ENCODE measurements at regions not wholly inside any gene's neighbourhood (a gene's known extent, or its start where the extent isn't known, plus 50 kb on each side); places are given as distances from the start of the nearest gene placed in this dataset.

DNA sequence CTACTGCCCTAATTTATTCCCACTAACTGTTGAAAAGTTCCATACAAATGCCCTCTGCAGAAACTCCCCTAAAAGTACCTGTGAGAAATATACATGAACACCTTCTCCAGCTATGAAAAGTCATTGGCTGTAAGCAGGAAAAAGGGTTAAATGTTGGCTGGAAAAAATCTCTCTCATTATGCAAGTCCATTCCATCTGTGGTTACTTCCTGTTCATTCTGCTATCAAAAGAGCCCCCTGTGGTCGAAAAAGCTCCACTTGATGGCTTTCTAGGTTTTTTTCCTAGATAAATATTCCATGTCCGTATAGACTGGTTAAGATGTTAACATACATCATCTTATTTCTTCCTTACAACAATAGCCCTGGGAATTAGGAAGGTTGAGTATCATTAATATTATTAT, 56.2 kb upstream of the AKAP13 start:
- H2AFZ ChIP-seq (ENCODE audit: low read depth) = no peak overlapping the region
- no peak overlapping the region for H3K4me3 ChIP-seq (ENCODE audit: low read depth in 2 of 2, low read length in 1 of 2)
- no peaks in the 10 kb centered on the region for H3K27me3 ChIP-seq (ENCODE audit: insufficient read depth)
- DNase-seq = no peak
- H3F3A ChIP-seq (replicated peaks; ENCODE audit: insufficient read depth) = peaks cover 3% of the 10 kb centered on the region
- H3K4me2 ChIP-seq = no peak overlapping the region
- no peaks in the 10 kb centered on the region for H3K36me3 ChIP-seq (replicated peaks in 1 of 2; ENCODE audit: control insufficient read depth in 1 of 2, insufficient read depth in 2 of 2, low read length in 1 of 2)
- CTCF ChIA-PET = interaction anchor here (0.9 to 1.5 kb wide), 2 partner anchors 28 to 278 kb away, joined by 3 to 5 read pairs; no protein-coding TSS in a partner anchor
- no peaks in the 10 kb centered on the region for H4K20me1 ChIP-seq (ENCODE audit: insufficient read depth)
- no peak for TF ChIP-seq SMC3 (IDR thresholded peaks at IDR 0.05; ENCODE audit: low read depth, low read length)
- no peak for TF ChIP-seq TCF12 (IDR thresholded peaks at IDR 0.05)
- TF ChIP-seq JUND (IDR thresholded peaks at IDR 0.05) = no peak
- TF ChIP-seq FOSL2 (IDR thresholded peaks at IDR 0.05; ENCODE audit: borderline replicate concordance, low read depth) = no peak
- TF ChIP-seq CHD2 (IDR thresholded peaks at IDR 0.05; ENCODE audit: low read length, partially characterized antibody) = no peak
- TF ChIP-seq EZH2phosphoT487 (IDR thresholded peaks at IDR 0.05; ENCODE audit: borderline replicate concordance, low read depth) = no peak
- TF ChIP-seq ELF1 (IDR thresholded peaks at IDR 0.05) = no peak
- no peak for TF ChIP-seq EP300 (IDR thresholded peaks at IDR 0.05; ENCODE audit: borderline replicate concordance in 1 of 2, low read depth in 1 of 2, low read length in 1 of 2)
- TF ChIP-seq, protein P1, sequence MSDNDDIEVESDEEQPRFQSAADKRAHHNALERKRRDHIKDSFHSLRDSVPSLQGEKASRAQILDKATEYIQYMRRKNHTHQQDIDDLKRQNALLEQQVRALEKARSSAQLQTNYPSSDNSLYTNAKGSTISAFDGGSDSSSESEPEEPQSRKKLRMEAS (IDR thresholded peaks at IDR 0.05; ENCODE audit: low read depth) = no peak
- TF ChIP-seq RCOR1 (IDR thresholded peaks at IDR 0.05; ENCODE audit: low read length) = no peak
- TF ChIP-seq, protein P2, sequence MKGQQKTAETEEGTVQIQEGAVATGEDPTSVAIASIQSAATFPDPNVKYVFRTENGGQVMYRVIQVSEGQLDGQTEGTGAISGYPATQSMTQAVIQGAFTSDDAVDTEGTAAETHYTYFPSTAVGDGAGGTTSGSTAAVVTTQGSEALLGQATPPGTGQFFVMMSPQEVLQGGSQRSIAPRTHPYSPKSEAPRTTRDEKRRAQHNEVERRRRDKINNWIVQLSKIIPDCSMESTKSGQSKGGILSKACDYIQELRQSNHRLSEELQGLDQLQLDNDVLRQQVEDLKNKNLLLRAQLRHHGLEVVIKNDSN (IDR thresholded peaks at IDR 0.05; ENCODE audit: borderline replicate concordance, low read depth) = no peak
- H3K9me3 ChIP-seq = 0 out of 2 replicates have a peak, but pooled peaks cover 6% of the 10 kb centered on the region
- H3K27ac ChIP-seq (ENCODE audit: low read depth in 2 of 2, low read length in 1 of 2) = no peak overlapping the region
- POLR2A ChIA-PET = no interaction called here
- peaks cover 0 to 1% of the 10 kb centered on the region in 2 experiments; a peak in 1 of 4 replicates for H3K4me1 ChIP-seq (ENCODE audit: control insufficient read depth in 1 of 2, insufficient read depth in 2 of 2, low read depth in 1 of 2, low read length in 1 of 2)
- no peaks in the 10 kb centered on the region for H3K9me2 ChIP-seq
- no peak overlapping the region for H3K9ac ChIP-seq
- H3K79me2 ChIP-seq (ENCODE audit: insufficient read depth) = no peaks in the 10 kb centered on the region
- 57% methylated on average over 2 of the region's 2 CpGs for WGBS (ENCODE audit: low lambda C conversion rate)

DNA sequence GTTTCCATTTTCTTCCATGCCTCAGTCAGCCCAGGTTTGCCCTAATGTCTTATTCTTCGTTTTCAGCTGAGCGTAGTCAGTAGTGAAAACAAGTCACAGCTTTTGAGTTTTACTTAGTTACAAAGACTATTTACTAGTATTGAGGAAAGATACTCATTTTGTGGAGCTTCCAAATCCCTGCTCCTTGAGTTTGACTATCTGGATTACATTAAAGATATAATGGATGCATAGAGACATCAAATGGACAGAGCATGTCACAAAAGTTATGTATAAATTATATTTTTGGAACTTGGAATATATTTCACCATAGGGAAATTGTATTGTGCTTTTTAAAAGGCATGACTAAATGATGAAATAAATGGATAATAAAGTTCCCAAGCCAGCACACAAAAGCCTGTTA, 54.6 kb upstream of the AKAP13 start:
- CTCF ChIA-PET = interaction anchor here (0.8 to 2.3 kb wide), 2 partner anchors 9 to 179 kb away, joined by 3 to 5 read pairs; no protein-coding TSS in a partner anchor
- DNase-seq = no peak

More for the DNA sequence above, 54.6 kb upstream of the AKAP13 start:
- no peaks in the 10 kb centered on the region for H4K20me1 ChIP-seq (ENCODE audit: insufficient read depth)
- no peaks in the 10 kb centered on the region for H3K36me3 ChIP-seq (replicated peaks in 1 of 2; ENCODE audit: control insufficient read depth in 1 of 2, insufficient read depth in 2 of 2, low read length in 1 of 2)
- H3K9ac ChIP-seq = no peak overlapping the region
- H3K4me2 ChIP-seq = no peak overlapping the region
- H3K9me2 ChIP-seq = no peaks in the 10 kb centered on the region
- no peak overlapping the region for H3K27ac ChIP-seq (ENCODE audit: low read depth in 2 of 2, low read length in 1 of 2)
- no peaks in the 10 kb centered on the region for H3K27me3 ChIP-seq (ENCODE audit: insufficient read depth)
- 0 out of 2 replicates have a peak, but pooled peaks cover 6% of the 10 kb centered on the region for H3K9me3 ChIP-seq
- 85% methylated on average over 2 of the region's 2 CpGs for WGBS (ENCODE audit: low lambda C conversion rate)
- peaks cover 8 to 10% of the 10 kb centered on the region in 2 experiments; a peak in 2 of 4 replicates for H3K4me1 ChIP-seq (ENCODE audit: control insufficient read depth in 1 of 2, insufficient read depth in 2 of 2, low read depth in 1 of 2, low read length in 1 of 2)
- H2AFZ ChIP-seq (ENCODE audit: low read depth) = no peak overlapping the region
- POLR2A ChIA-PET = no interaction called here
- H3K79me2 ChIP-seq (ENCODE audit: insufficient read depth) = no peaks in the 10 kb centered on the region
- H3K4me3 ChIP-seq (ENCODE audit: low read depth in 2 of 2, low read length in 1 of 2) = no peak overlapping the region
- TF ChIP-seq, protein P3, sequence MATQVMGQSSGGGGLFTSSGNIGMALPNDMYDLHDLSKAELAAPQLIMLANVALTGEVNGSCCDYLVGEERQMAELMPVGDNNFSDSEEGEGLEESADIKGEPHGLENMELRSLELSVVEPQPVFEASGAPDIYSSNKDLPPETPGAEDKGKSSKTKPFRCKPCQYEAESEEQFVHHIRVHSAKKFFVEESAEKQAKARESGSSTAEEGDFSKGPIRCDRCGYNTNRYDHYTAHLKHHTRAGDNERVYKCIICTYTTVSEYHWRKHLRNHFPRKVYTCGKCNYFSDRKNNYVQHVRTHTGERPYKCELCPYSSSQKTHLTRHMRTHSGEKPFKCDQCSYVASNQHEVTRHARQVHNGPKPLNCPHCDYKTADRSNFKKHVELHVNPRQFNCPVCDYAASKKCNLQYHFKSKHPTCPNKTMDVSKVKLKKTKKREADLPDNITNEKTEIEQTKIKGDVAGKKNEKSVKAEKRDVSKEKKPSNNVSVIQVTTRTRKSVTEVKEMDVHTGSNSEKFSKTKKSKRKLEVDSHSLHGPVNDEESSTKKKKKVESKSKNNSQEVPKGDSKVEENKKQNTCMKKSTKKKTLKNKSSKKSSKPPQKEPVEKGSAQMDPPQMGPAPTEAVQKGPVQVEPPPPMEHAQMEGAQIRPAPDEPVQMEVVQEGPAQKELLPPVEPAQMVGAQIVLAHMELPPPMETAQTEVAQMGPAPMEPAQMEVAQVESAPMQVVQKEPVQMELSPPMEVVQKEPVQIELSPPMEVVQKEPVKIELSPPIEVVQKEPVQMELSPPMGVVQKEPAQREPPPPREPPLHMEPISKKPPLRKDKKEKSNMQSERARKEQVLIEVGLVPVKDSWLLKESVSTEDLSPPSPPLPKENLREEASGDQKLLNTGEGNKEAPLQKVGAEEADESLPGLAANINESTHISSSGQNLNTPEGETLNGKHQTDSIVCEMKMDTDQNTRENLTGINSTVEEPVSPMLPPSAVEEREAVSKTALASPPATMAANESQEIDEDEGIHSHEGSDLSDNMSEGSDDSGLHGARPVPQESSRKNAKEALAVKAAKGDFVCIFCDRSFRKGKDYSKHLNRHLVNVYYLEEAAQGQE (IDR thresholded peaks at IDR 0.05; ENCODE audit: low read depth, low read length) = no peak
- TF ChIP-seq MEF2A (IDR thresholded peaks at IDR 0.05; ENCODE audit: borderline replicate concordance, low read depth) (no peak), SIN3A (IDR thresholded peaks at IDR 0.05; ENCODE audit: borderline replicate concordance, low read depth, low read length) (no peak), TEAD4 (IDR thresholded peaks at IDR 0.05; ENCODE audit: borderline replicate concordance, insufficient read depth) (no peak), CHD2 (IDR thresholded peaks at IDR 0.05; ENCODE audit: low read length, partially characterized antibody) (no peak), GABPA (IDR thresholded peaks at IDR 0.05; ENCODE audit: low read depth) (no peak), RAD21 (IDR thresholded peaks at IDR 0.05; ENCODE audit: low read length) (no peak), NFIC (IDR thresholded peaks at IDR 0.05; ENCODE audit: borderline replicate concordance) (no peak), NRF1 (IDR thresholded peaks at IDR 0.05; ENCODE audit: low read depth, low read length) (no peak)
- TF ChIP-seq, protein P4, sequence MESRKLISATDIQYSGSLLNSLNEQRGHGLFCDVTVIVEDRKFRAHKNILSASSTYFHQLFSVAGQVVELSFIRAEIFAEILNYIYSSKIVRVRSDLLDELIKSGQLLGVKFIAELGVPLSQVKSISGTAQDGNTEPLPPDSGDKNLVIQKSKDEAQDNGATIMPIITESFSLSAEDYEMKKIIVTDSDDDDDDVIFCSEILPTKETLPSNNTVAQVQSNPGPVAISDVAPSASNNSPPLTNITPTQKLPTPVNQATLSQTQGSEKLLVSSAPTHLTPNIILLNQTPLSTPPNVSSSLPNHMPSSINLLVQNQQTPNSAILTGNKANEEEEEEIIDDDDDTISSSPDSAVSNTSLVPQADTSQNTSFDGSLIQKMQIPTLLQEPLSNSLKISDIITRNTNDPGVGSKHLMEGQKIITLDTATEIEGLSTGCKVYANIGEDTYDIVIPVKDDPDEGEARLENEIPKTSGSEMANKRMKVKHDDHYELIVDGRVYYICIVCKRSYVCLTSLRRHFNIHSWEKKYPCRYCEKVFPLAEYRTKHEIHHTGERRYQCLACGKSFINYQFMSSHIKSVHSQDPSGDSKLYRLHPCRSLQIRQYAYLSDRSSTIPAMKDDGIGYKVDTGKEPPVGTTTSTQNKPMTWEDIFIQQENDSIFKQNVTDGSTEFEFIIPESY (IDR thresholded peaks at IDR 0.05; ENCODE audit: borderline replicate concordance, low read depth) = no peak
- no peaks in the 10 kb centered on the region for H3F3A ChIP-seq (replicated peaks; ENCODE audit: insufficient read depth)

Data from SK-N-SH (cell line).